ENCODE measurements at regions not wholly inside any gene's neighbourhood (a gene's known extent, or its start where the extent isn't known, plus 50 kb on each side); places are given as distances from the start of the nearest gene placed in this dataset.

DNA sequence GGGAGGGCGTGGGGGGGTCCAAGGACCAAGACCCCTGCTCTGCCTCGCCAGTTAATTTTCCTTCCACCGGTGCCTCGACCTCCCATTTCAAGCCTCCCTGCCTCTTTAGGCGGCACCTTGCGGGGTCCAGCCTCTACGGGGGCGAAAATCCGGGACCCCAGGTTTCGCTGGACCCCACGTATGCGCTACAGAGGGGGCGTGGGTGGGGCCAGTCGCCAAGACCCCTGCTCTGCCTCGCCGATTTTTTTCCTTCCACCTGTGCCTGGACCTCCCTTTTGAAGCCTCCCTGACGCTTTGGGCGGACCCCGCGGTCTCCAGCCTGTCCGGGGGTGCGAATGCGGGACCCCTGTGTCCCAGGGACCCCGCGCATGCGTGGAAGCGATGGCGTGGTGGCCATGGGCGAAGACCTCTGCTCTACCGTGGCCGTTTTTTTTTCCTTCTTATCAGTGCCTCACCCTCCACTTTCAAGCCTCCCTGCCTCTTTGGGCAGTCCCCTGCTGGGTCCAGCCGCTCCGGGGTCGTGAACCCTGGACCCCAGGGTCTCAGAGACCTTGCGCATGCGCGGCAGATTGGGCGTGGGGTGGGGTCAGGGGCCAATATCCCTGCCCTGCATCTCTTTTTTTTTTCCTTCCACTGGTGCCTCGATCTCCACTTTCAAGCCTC lies 324.2 kb downstream of the ALG10 start:
- H3K27ac ChIP-seq: no peak overlapping the region
- Mint-ChIP-seq H3K4me3 (no peak overlapping the region), H3K4me1 (no peaks in the 10 kb centered on the region), H3K27ac (no peak overlapping the region), H3K36me3 (no peaks in the 10 kb centered on the region), H3K9me3 (peaks cover 21% of the 10 kb centered on the region), H3K27me3 (ENCODE audit: insufficient read depth, low read depth) (no peaks in the 10 kb centered on the region)
- no peaks in the 10 kb centered on the region for H3K36me3 ChIP-seq
- H3K4me2 ChIP-seq: no peak overlapping the region
- DNase-seq (ENCODE audit: low spot score): no peak
- H3K9me3 ChIP-seq (ENCODE audit: low read depth): no peaks in the 10 kb centered on the region
- H3F3A ChIP-seq (ENCODE audit: low read depth): no peaks in the 10 kb centered on the region
- H3K9ac ChIP-seq: no peak overlapping the region
- H3K4me1 ChIP-seq: no peaks in the 10 kb centered on the region
- no peaks in the 10 kb centered on the region for H3K79me2 ChIP-seq (ENCODE audit: low read depth)
- H3K4me3 ChIP-seq: no peak overlapping the region
- no peak for TF ChIP-seq EZH2phosphoT487 (IDR thresholded peaks at IDR 0.05)
- no peak for TF ChIP-seq EZH2 (IDR thresholded peaks at IDR 0.05)
- TF ChIP-seq, protein P1, sequence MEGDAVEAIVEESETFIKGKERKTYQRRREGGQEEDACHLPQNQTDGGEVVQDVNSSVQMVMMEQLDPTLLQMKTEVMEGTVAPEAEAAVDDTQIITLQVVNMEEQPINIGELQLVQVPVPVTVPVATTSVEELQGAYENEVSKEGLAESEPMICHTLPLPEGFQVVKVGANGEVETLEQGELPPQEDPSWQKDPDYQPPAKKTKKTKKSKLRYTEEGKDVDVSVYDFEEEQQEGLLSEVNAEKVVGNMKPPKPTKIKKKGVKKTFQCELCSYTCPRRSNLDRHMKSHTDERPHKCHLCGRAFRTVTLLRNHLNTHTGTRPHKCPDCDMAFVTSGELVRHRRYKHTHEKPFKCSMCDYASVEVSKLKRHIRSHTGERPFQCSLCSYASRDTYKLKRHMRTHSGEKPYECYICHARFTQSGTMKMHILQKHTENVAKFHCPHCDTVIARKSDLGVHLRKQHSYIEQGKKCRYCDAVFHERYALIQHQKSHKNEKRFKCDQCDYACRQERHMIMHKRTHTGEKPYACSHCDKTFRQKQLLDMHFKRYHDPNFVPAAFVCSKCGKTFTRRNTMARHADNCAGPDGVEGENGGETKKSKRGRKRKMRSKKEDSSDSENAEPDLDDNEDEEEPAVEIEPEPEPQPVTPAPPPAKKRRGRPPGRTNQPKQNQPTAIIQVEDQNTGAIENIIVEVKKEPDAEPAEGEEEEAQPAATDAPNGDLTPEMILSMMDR (IDR thresholded peaks at IDR 0.05): no peak
- H4K20me1 ChIP-seq (ENCODE audit: low read depth): no peaks in the 10 kb centered on the region
- H3K27me3 ChIP-seq: no peaks in the 10 kb centered on the region
- no peak overlapping the region for H2AFZ ChIP-seq (replicated peaks)

DNA sequence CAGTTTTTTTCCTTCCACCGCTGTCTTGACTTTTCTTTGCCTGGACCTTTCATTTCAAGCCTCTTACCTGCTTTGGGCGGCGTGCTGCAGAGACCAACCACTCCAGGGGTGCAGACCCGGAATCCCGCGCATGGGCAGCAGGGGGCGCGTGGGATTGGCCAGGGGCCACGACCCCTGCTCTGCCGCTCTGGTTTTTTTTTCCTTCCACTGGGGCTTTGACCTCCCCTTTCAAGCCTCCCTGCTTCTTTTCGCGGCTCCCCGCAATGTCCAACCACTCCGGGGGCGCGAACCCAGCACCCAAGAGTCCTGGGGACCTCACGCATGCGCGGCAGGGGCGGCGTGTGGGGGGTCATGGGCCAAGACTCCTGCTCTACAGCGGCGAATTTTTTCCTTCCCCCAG lies 325.1 kb downstream of the ALG10 start:
- no peak overlapping the region for H3K9ac ChIP-seq
- no peaks in the 10 kb centered on the region for H4K20me1 ChIP-seq (ENCODE audit: low read depth)
- H3F3A ChIP-seq (ENCODE audit: low read depth): no peaks in the 10 kb centered on the region
- no peaks in the 10 kb centered on the region for H3K79me2 ChIP-seq (ENCODE audit: low read depth)
- DNase-seq (ENCODE audit: low spot score): no peak
- Mint-ChIP-seq H3K36me3 (no peaks in the 10 kb centered on the region), H3K27ac (no peak overlapping the region), H3K27me3 (ENCODE audit: insufficient read depth, low read depth) (no peaks in the 10 kb centered on the region), H3K4me1 (no peaks in the 10 kb centered on the region), H3K9me3 (peaks cover 19% of the 10 kb centered on the region), H3K4me3 (no peak overlapping the region)
- H3K36me3 ChIP-seq: no peaks in the 10 kb centered on the region
- H3K4me1 ChIP-seq: no peaks in the 10 kb centered on the region
- H3K27me3 ChIP-seq: no peaks in the 10 kb centered on the region
- TF ChIP-seq, protein P1 (IDR thresholded peaks at IDR 0.05): no peak
- TF ChIP-seq EZH2 (IDR thresholded peaks at IDR 0.05) (no peak), EZH2phosphoT487 (IDR thresholded peaks at IDR 0.05) (no peak)
- H3K9me3 ChIP-seq (ENCODE audit: low read depth): no peaks in the 10 kb centered on the region
- H2AFZ ChIP-seq (replicated peaks): no peak overlapping the region
- H3K4me3 ChIP-seq: no peak overlapping the region
- no peak overlapping the region for H3K27ac ChIP-seq
- H3K4me2 ChIP-seq: no peak overlapping the region

DNA sequence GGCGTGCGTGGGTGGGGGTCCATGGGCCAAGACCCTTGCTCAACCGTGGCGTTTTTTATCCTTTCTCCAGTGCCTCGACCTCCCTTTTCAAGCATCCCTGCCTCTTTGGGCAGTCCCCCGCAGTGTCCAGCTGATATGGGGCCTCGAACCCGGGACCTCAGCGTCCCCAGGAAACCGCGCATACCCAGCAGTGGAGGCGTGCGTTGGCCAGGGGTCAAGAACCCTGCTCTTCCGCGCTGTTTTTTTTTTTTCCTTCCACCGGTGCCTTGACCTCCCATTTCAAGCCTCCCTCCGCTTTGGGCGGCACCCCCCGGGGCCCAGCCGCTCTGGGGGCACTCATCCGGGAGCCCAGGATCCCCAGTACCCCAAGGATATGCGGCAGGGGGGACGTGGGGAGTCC lies 325.8 kb downstream of the ALG10 start:
- Mint-ChIP-seq H3K27ac (no peak overlapping the region), H3K4me1 (no peaks in the 10 kb centered on the region)
- H3F3A ChIP-seq (ENCODE audit: low read depth): no peaks in the 10 kb centered on the region

More for the DNA sequence above, 325.8 kb downstream of the ALG10 start:
- Histone ChIP-seq H3K27me3 (no peaks in the 10 kb centered on the region), H3K27ac (no peak overlapping the region), H3K4me3 (no peak overlapping the region), H4K20me1 (ENCODE audit: low read depth) (no peaks in the 10 kb centered on the region), H3K9me3 (ENCODE audit: low read depth) (no peaks in the 10 kb centered on the region), H3K4me1 (no peaks in the 10 kb centered on the region), H3K79me2 (ENCODE audit: low read depth) (no peaks in the 10 kb centered on the region), H3K9ac (no peak overlapping the region), H3K4me2 (no peak overlapping the region), H3K36me3 (no peaks in the 10 kb centered on the region), H2AFZ (replicated peaks) (no peak overlapping the region)
- DNase-seq (ENCODE audit: low spot score): no peak
- TF ChIP-seq EZH2 (IDR thresholded peaks at IDR 0.05) (no peak), EZH2phosphoT487 (IDR thresholded peaks at IDR 0.05) (no peak)
- TF ChIP-seq, protein P1 (IDR thresholded peaks at IDR 0.05): no peak
- Mint-ChIP-seq H3K9me3 (peaks cover 21% of the 10 kb centered on the region), H3K36me3 (no peaks in the 10 kb centered on the region), H3K27me3 (ENCODE audit: insufficient read depth, low read depth) (no peaks in the 10 kb centered on the region), H3K4me3 (no peak overlapping the region)
